ENCODE measurements at regions not wholly inside any gene's neighbourhood (a gene's known extent, or its start where the extent isn't known, plus 50 kb on each side); places are given as distances from the start of the nearest gene placed in this dataset.

- no peak for DNase-seq (ENCODE audit: low spot score)
- intact Hi-C loops (cut with DNase I): no loop called here
Measured at GRCh38 chr6:144855375-144855774, 570.2 kb downstream of the UTRN start.

GRCh38 chr6:144855812-144856531 is 570.8 kb downstream of the UTRN start:
- intact Hi-C loops (cut with DNase I): no loop called here
- no peak for DNase-seq (ENCODE audit: low spot score)

- no peak for DNase-seq (ENCODE audit: low spot score)
- intact Hi-C loops (cut with DNase I): no loop called here
Measured at GRCh38 chr6:144856622-144857021, 571.5 kb downstream of the UTRN start.

- intact Hi-C loops (cut with DNase I): no loop called here
- DNase-seq (ENCODE audit: low spot score): no peak
Measured at GRCh38 chr6:144857086-144857485, 572.0 kb downstream of the UTRN start.

GRCh38 chr6:144862769-144863168 is 577.6 kb downstream of the UTRN start:
- intact Hi-C loops (cut with DNase I): no loop called here
- DNase-seq (ENCODE audit: low spot score): no peak

- DNase-seq (ENCODE audit: low spot score): no peak
- intact Hi-C loops (cut with DNase I): no loop called here
Measured at GRCh38 chr6:144867761-144868160, 582.6 kb downstream of the UTRN start.

- intact Hi-C loops (cut with DNase I): no loop called here
- no peak for DNase-seq (ENCODE audit: low spot score)
Measured at GRCh38 chr6:144870782-144871181, 585.6 kb downstream of the UTRN start.

GRCh38 chr6:144873623-144874378 is 588.7 kb downstream of the UTRN start:
- no peak for DNase-seq (ENCODE audit: low spot score)
- intact Hi-C loops (cut with DNase I): no loop called here

- DNase-seq (ENCODE audit: low spot score): no peak
- intact Hi-C loops (cut with DNase I): no loop called here
Measured at GRCh38 chr6:144876689-144877088, 591.6 kb downstream of the UTRN start.

- intact Hi-C loops (cut with DNase I): no loop called here
- no peak for DNase-seq (ENCODE audit: low spot score)
Measured at GRCh38 chr6:144877118-144877517, 592.0 kb downstream of the UTRN start.

GRCh38 chr6:144878577-144878976 is 593.4 kb downstream of the UTRN start:
- intact Hi-C loops (cut with DNase I): no loop called here
- no peak for DNase-seq (ENCODE audit: low spot score)

GRCh38 chr6:144879436-144879835 is 594.3 kb downstream of the UTRN start:
- DNase-seq (ENCODE audit: low spot score): no peak

GRCh38 chr6:144882425-144882824 is 597.3 kb downstream of the UTRN start:
- intact Hi-C loops (cut with DNase I): no loop called here
- DNase-seq (ENCODE audit: low spot score): no peak

More at GRCh38 chr6:144879436-144879835, 594.3 kb downstream of the UTRN start:
- intact Hi-C loops (cut with DNase I): no loop called here

GRCh38 chr6:144883915-144884314 is 598.8 kb downstream of the UTRN start:
- intact Hi-C loops (cut with DNase I): no loop called here
- no peak for DNase-seq (ENCODE audit: low spot score)

GRCh38 chr6:144885817-144886216 is 600.7 kb downstream of the UTRN start:
- intact Hi-C loops (cut with DNase I): no loop called here
- no peak for DNase-seq (ENCODE audit: low spot score)

- intact Hi-C loops (cut with DNase I): no loop called here
Measured at GRCh38 chr6:144886682-144887081, 601.5 kb downstream of the UTRN start.

GRCh38 chr6:144888621-144889020 is 603.5 kb downstream of the UTRN start:
- intact Hi-C loops (cut with DNase I): no loop called here
- no peak for DNase-seq (ENCODE audit: low spot score)

More at GRCh38 chr6:144886682-144887081, 601.5 kb downstream of the UTRN start:
- no peak for DNase-seq (ENCODE audit: low spot score)

GRCh38 chr6:144893680-144894151 is 608.6 kb downstream of the UTRN start:
- intact Hi-C loops (cut with DNase I): no loop called here
- DNase-seq (ENCODE audit: low spot score): no peak

- no peak for DNase-seq (ENCODE audit: low spot score)
- intact Hi-C loops (cut with DNase I): no loop called here
Measured at GRCh38 chr6:144894240-144894639, 609.1 kb downstream of the UTRN start.

- DNase-seq (ENCODE audit: low spot score): no peak
- intact Hi-C loops (cut with DNase I): no loop called here
Measured at GRCh38 chr6:144895313-144896278, 610.5 kb downstream of the UTRN start.
